ENCODE measurements at regions not wholly inside any gene's neighbourhood (a gene's known extent, or its start where the extent isn't known, plus 50 kb on each side); places are given as distances from the start of the nearest gene placed in this dataset.

DNA sequence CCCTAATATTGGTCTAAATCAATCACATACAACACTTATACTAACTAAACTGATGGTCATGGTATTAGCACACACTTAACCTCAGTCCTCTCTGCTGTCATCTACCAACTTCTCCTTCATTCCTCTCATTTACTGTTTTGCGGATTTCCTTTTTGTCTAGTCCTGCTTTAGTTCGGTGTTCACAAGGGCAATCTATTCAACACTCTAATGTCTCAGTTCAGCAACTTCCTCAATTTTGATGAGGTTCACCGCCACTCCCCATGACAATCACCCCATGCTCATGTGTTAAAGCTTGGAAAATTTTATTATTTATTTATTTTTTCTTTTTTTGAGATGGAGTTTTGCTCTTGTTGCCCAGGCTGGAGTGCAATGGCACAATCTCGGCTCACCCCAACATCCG is 301.1 kb downstream of the PTPRC start:
- no peak for TF ChIP-seq EP300 (IDR thresholded peaks at IDR 0.05; ENCODE audit: borderline replicate concordance in 1 of 2, control insufficient read depth in 1 of 2, low read depth in 2 of 2, low read length in 2 of 2)
- no peak for TF ChIP-seq POLR2A (IDR thresholded peaks at IDR 0.05; ENCODE audit: low read depth, low read length)
- TF ChIP-seq TARDBP (IDR thresholded peaks at IDR 0.05; ENCODE audit: borderline replicate concordance) = no peak
- TF ChIP-seq ESRRA (IDR thresholded peaks at IDR 0.05; ENCODE audit: low read length) = no peak
- no peak for TF ChIP-seq JUNB (IDR thresholded peaks at IDR 0.05)
- TF ChIP-seq EGR1 (IDR thresholded peaks at IDR 0.05; ENCODE audit: borderline replicate concordance in 1 of 2, low read depth in 2 of 2, low read length in 2 of 2) = no peak
- TF ChIP-seq, protein P1, sequence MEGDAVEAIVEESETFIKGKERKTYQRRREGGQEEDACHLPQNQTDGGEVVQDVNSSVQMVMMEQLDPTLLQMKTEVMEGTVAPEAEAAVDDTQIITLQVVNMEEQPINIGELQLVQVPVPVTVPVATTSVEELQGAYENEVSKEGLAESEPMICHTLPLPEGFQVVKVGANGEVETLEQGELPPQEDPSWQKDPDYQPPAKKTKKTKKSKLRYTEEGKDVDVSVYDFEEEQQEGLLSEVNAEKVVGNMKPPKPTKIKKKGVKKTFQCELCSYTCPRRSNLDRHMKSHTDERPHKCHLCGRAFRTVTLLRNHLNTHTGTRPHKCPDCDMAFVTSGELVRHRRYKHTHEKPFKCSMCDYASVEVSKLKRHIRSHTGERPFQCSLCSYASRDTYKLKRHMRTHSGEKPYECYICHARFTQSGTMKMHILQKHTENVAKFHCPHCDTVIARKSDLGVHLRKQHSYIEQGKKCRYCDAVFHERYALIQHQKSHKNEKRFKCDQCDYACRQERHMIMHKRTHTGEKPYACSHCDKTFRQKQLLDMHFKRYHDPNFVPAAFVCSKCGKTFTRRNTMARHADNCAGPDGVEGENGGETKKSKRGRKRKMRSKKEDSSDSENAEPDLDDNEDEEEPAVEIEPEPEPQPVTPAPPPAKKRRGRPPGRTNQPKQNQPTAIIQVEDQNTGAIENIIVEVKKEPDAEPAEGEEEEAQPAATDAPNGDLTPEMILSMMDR (IDR thresholded peaks at IDR 0.05 in 2 of 3, conservative IDR thresholded peaks at IDR 0.05 in 1 of 3; ENCODE audit: control insufficient read depth in 2 of 3, extremely low read depth in 1 of 3, insufficient read depth in 1 of 3, low read depth in 3 of 3, low read length in 3 of 3) = no peak
- no peak for TF ChIP-seq RAD51 (IDR thresholded peaks at IDR 0.05)
